B cell (primary cell): ENCODE measurements at regions not wholly inside any gene's neighbourhood (a gene's known extent, or its start where the extent isn't known, plus 50 kb on each side); places are given as distances from the start of the nearest gene placed in this dataset.

Experiments used
- ATAC-seq: fragments of 200-7000 bp; cut with Tn5 transposase; one replicate; pipeline ENCODE4 v1.10.0; 2021; ENCODE audit warnings: low read depth, mild to moderate bottlenecking, moderate number of reproducible peaks, moderate library complexity
- CTCF ChIA-PET: fragments of 350-600 bp; sonication (Branson Sonifier 250); formaldehyde crosslinking; loops from one replicate; lab custom pipeline; 2021; ENCODE audit warnings: antibody characterized with exemption, inconsistent platforms; lab: Charles Lee
- POLR2A ChIA-PET: fragments of 350-600 bp; sonication (Branson Sonifier 250); formaldehyde crosslinking; loops from one replicate; lab custom pipeline; 2021; ENCODE audit warnings: antibody characterized with exemption; lab: Charles Lee
- DNase-seq: peaks from one replicate; pipeline ENCODE4 v3.0.0; 2013
- H2AFZ ChIP-seq: 2 replicates; pipeline ENCODE4 v1.6.1; 2012; ENCODE audit warnings: mild to moderate bottlenecking, low read depth, low read length; ENCODE audit not compliant: insufficient read depth, poor library complexity, severe bottlenecking
- H3K27ac ChIP-seq, 2 donors: 1 replicate in 1 of 2; 2 replicates in 1 of 2; pipeline ENCODE4 v1.5.1; 2012 to 2013; ENCODE audit warnings: low read length in 2 of 2, mild to moderate bottlenecking in 2 of 2, moderate library complexity in 1 of 2
- H3K27me3 ChIP-seq, 4 experiments: fragments of 200-600 bp in 1 of 4; sonication (generic) in 1 of 4; replicated peaks in 1 of 4; 1 replicate in 2 of 4; 2 replicates in 2 of 4; pipeline versions ENCODE4 v1.6.1 to v1.7.0; 2013 to 2016; ENCODE audit warnings: low read length in 3 of 4, mild to moderate bottlenecking in 2 of 4, mixed read lengths in 1 of 4, moderate library complexity in 1 of 4; ENCODE audit not compliant: insufficient read depth in 4 of 4, control insufficient read depth in 3 of 4; ENCODE audit errors: control extremely low read depth in 1 of 4
- H3K36me3 ChIP-seq, 2 experiments: replicated peaks in 1 of 2; 1 replicate in 1 of 2; 2 replicates in 1 of 2; pipeline versions ENCODE4 v1.6.1 to v1.7.1; 2013; ENCODE audit warnings: low read length in 1 of 2; ENCODE audit not compliant: insufficient read depth in 2 of 2, control insufficient read depth in 1 of 2; ENCODE audit errors: control extremely low read depth in 1 of 2, extremely low read depth in 1 of 2
- H3K4me1 ChIP-seq, 2 donors: fragments of 200-600 bp in 1 of 2; sonication (generic) in 1 of 2; 1 replicate in 1 of 2; 2 replicates in 1 of 2; pipeline versions ENCODE4 v1.5.1 to v1.6.1; 2013 to 2017; ENCODE audit warnings: low read length in 2 of 2; ENCODE audit not compliant: control insufficient read depth in 2 of 2, insufficient read depth in 2 of 2
- H3K4me2 ChIP-seq: replicated peaks from 2 replicates; pipeline ENCODE3; 2012; ENCODE audit warnings: mild to moderate bottlenecking, low read depth, low read length; ENCODE audit not compliant: poor library complexity, severe bottlenecking
- H3K4me3 ChIP-seq, 5 experiments: fragments of 200-600 bp in 1 of 5; sonication (generic) in 1 of 5; 1 replicate in 3 of 5; 2 replicates in 2 of 5; pipeline versions ENCODE4 v1.5.1 to v1.7.0; 2011 to 2016; ENCODE audit warnings: low read length in 4 of 5, mild to moderate bottlenecking in 4 of 5, low read depth in 2 of 5, control low read depth in 1 of 5, moderate library complexity in 1 of 5; ENCODE audit not compliant: insufficient read depth in 1 of 5; ENCODE audit errors: control extremely low read depth in 1 of 5, extremely low read depth in 1 of 5
- H3K79me2 ChIP-seq: fragments of 200-600 bp; sonication (generic); one replicate; pipeline ENCODE4 v1.6.0; 2016; ENCODE audit warnings: low read length; ENCODE audit not compliant: control insufficient read depth, insufficient read depth
- H3K9ac ChIP-seq: fragments of 200-600 bp; sonication (generic); 2 replicates; pipeline ENCODE4 v1.6.1; 2017; ENCODE audit warnings: mild to moderate bottlenecking, low read length, moderate library complexity
- H3K9me3 ChIP-seq, 3 donors: one replicate each; pipeline versions ENCODE4 v1.6.1 to v1.7.1; 2013; ENCODE audit warnings: low read length in 2 of 3; ENCODE audit not compliant: control insufficient read depth in 2 of 3, insufficient read depth in 1 of 3; ENCODE audit errors: control extremely low read depth in 1 of 3
- H4K20me1 ChIP-seq: 2 replicates; pipeline ENCODE4 v1.6.0; 2012; ENCODE audit warnings: mild to moderate bottlenecking, low read length; ENCODE audit not compliant: insufficient read depth, control insufficient read depth, poor library complexity, severe bottlenecking
- H3K27ac Mint-ChIP-seq: one replicate; pipeline ENCODE4 v1.8.0; 2021; ENCODE audit warnings: mixed read lengths
- H3K27me3 Mint-ChIP-seq: one replicate; pipeline ENCODE4 v1.8.0; 2021; ENCODE audit warnings: mixed read lengths
- H3K4me1 Mint-ChIP-seq: one replicate; pipeline ENCODE4 v1.8.0; 2021; ENCODE audit warnings: mixed read lengths
- H3K4me3 Mint-ChIP-seq: one replicate; pipeline ENCODE4 v1.8.0; 2021; ENCODE audit warnings: mixed read lengths
- H3K9me3 Mint-ChIP-seq: one replicate; pipeline ENCODE4 v1.8.0; 2022; ENCODE audit warnings: mixed read lengths; ENCODE audit not compliant: insufficient read depth
- CTCF ChIP-seq: fragments of 200-600 bp; IDR thresholded peaks from one replicate; pipeline ENCODE4 v1.8.0; 2022; ENCODE audit warnings: antibody characterized with exemption, mild to moderate bottlenecking
- EZH2 ChIP-seq: IDR thresholded peaks from 2 replicates; pipeline ENCODE4 v1.6.1; 2012; ENCODE audit warnings: borderline replicate concordance, low read depth, mild to moderate bottlenecking, moderate library complexity, low read length; ENCODE audit not compliant: insufficient read depth, poor library complexity, severe bottlenecking
- WGBS: methylation state at CpG from one replicate; pipeline ENCODE4 v1.1.5; 2013; ENCODE audit warnings: missing lambda C conversion rate; ENCODE audit not compliant: insufficient coverage; 5-methylcytosine and 5-hydroxymethylcytosine counted together
- intact Hi-C: fragments of 100-400 bp; cut with micrococcal nuclease; formaldehyde crosslinking; loops from one replicate; pipeline ENCODE4 v1.10.0; 2022

GRCh38 chr11:104442321-104442720, 278.4 kb upstream of the PDGFD start:
- CTCF ChIA-PET = no interaction called here
- Mint-ChIP-seq H3K27ac (no peak overlapping the region), H3K27me3 (no peaks in the 10 kb centered on the region), H3K4me3 (no peak overlapping the region), H3K9me3 (no peaks in the 10 kb centered on the region), H3K4me1 (no peaks in the 10 kb centered on the region)
- no peak for DNase-seq
- H3K4me2 ChIP-seq = no peak overlapping the region
- no peaks in the 10 kb centered on the region for H3K4me1 ChIP-seq
- WGBS = no CpG with 5 or more reads among the region's 1 CpG
- POLR2A ChIA-PET = no interaction called here
- no peak overlapping the region for H2AFZ ChIP-seq
- no peaks in the 10 kb centered on the region for H3K27me3 ChIP-seq
- no peaks in the 10 kb centered on the region for H4K20me1 ChIP-seq
- H3K4me3 ChIP-seq = no peak overlapping the region
- intact Hi-C loops = no loop called here
- H3K27ac ChIP-seq = no peak overlapping the region
- H3K9ac ChIP-seq = no peak overlapping the region
- peaks cover 0 to 1% (median 0%) of the 10 kb centered on the region in 3 donors for H3K9me3 ChIP-seq
- no peak for ATAC-seq
- H3K36me3 ChIP-seq = no peaks in the 10 kb centered on the region
- no peaks in the 10 kb centered on the region for H3K79me2 ChIP-seq
- TF ChIP-seq EZH2 (no peak), CTCF (no peak)

DNA sequence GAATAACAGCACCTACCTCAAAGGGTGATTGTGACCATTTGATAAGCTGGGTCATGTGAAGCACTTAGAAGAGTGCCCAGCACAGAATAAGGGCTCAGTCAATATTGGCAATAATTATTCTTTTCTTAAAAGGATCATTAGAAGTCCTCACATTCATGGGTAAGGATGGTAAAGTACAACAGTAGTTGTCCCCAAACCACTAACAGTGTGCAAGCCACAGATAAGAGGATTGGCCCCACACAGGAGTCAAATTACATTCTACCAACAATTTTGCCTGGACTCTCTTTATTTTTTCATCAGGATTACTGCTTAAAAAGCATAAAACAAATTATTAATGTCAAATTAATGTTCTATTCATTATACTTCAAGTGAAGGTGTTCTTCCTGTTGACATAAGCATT, 271.5 kb upstream of the PDGFD start:
- H3K4me1 Mint-ChIP-seq = no peaks in the 10 kb centered on the region

More for the DNA sequence above, 271.5 kb upstream of the PDGFD start:
- no peaks in the 10 kb centered on the region for H4K20me1 ChIP-seq
- H3K4me3 Mint-ChIP-seq = no peak overlapping the region
- H3K9me3 ChIP-seq = peaks cover 0 to 1% (median 0%) of the 10 kb centered on the region in 3 donors
- intact Hi-C loops = no loop called here
- no peaks in the 10 kb centered on the region for H3K4me1 ChIP-seq
- H2AFZ ChIP-seq = no peak overlapping the region
- TF ChIP-seq CTCF (no peak), EZH2 (no peak)
- H3K27ac ChIP-seq = no peak overlapping the region
- H3K4me3 ChIP-seq = no peak overlapping the region
- CTCF ChIA-PET = no interaction called here
- DNase-seq = no peak
- H3K79me2 ChIP-seq = no peaks in the 10 kb centered on the region
- no peaks in the 10 kb centered on the region for H3K27me3 ChIP-seq
- H3K36me3 ChIP-seq = no peaks in the 10 kb centered on the region
- no peak overlapping the region for H3K27ac Mint-ChIP-seq
- POLR2A ChIA-PET = no interaction called here
- H3K9ac ChIP-seq = no peak overlapping the region
- no peak for ATAC-seq
- no peak overlapping the region for H3K4me2 ChIP-seq
- H3K9me3 Mint-ChIP-seq = no peaks in the 10 kb centered on the region
- no peaks in the 10 kb centered on the region for H3K27me3 Mint-ChIP-seq
